AG04450 (cell line): ENCODE measurements at regions not wholly inside any gene's neighbourhood (a gene's known extent, or its start where the extent isn't known, plus 50 kb on each side); places are given as distances from the start of the nearest gene placed in this dataset.

Experiments used
- CTCF ChIA-PET: fragments of 300-600, 350-600 bp; formaldehyde crosslinking; extraction: SDS; loops from one replicate; lab custom pipeline; 2022; ENCODE audit warnings: antibody characterized with exemption, inconsistent platforms; lab: Charles Lee
- POLR2A ChIA-PET: fragments of 350-600 bp; formaldehyde crosslinking; extraction: SDS; loops from one replicate; lab custom pipeline; 2021; ENCODE audit warnings: antibody characterized with exemption, inconsistent platforms; lab: Yijun Ruan, JAX
- DNase-seq: peaks from one replicate; pipeline ENCODE4 v3.0.0-alpha.2; 2011; ENCODE audit warnings: low read depth, low spot score
- H3K27ac ChIP-seq: one replicate; pipeline ENCODE4 v1.5.1; 2012; ENCODE audit warnings: low read depth, low read length, control low read depth
- H3K27me3 ChIP-seq: one replicate; pipeline ENCODE4 v1.6.0; 2012; ENCODE audit warnings: low read length; ENCODE audit not compliant: control insufficient read depth, insufficient read depth
- H3K4me3 ChIP-seq: 2 replicates; pipeline ENCODE4 v1.5.1; 2011; ENCODE audit warnings: mild to moderate bottlenecking, low read depth, low read length, control low read depth
- H3K9me3 ChIP-seq: 2 replicates; pipeline ENCODE4 v1.5.1; 2012; ENCODE audit warnings: low read length; ENCODE audit not compliant: control insufficient read depth, insufficient read depth
- CTCF ChIP-seq: IDR thresholded peaks from 2 replicates; pipeline ENCODE4 v1.5.1; 2011; ENCODE audit warnings: low read depth, low read length, control low read depth, inconsistent platforms

DNA sequence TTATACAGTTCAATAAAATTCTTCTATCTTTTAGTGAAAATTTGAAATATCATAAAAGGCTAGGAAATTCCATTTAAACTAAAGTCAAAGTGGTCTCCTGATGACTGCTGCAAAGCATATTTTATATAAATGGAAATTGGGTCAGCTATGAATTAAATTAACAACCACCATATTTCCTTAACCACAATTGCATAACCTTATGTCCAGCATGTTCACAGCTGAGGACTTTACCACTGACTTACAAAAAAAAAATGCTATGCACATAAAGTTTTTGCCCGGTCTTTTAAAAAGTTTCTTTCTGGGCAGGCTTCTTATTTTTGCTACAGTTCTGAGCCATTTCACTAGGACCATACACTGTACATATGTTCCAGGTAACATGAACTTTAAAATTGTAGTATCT is 208.6 kb upstream of the RGMB start:
- H3K4me3 ChIP-seq, result no peak overlapping the region
- H3K27ac ChIP-seq, result no peak overlapping the region
- DNase-seq, result no peak
- no peaks in the 10 kb centered on the region for H3K9me3 ChIP-seq
- POLR2A ChIA-PET, result no interaction called here
- CTCF ChIA-PET, result interaction anchor here (1.4 kb wide), 1 partner anchor 203 kb away, joined by 8 read pairs; no protein-coding TSS in a partner anchor
- TF ChIP-seq CTCF, result no peak
- no peaks in the 10 kb centered on the region for H3K27me3 ChIP-seq

- ChIA-PET CTCF (interaction anchor here (1.0 kb wide), 1 partner anchor 200 kb away, joined by 6 read pairs; no protein-coding TSS in a partner anchor), POLR2A (no interaction called here)
- Histone ChIP-seq H3K4me3 (no peak overlapping the region), H3K9me3 (no peaks in the 10 kb centered on the region), H3K27me3 (no peaks in the 10 kb centered on the region), H3K27ac (no peak overlapping the region)
- no peak for TF ChIP-seq CTCF
- DNase-seq, result no peak
Observed at GRCh38 chr5:98568336-98568735, 205.1 kb upstream of the RGMB start.

DNA sequence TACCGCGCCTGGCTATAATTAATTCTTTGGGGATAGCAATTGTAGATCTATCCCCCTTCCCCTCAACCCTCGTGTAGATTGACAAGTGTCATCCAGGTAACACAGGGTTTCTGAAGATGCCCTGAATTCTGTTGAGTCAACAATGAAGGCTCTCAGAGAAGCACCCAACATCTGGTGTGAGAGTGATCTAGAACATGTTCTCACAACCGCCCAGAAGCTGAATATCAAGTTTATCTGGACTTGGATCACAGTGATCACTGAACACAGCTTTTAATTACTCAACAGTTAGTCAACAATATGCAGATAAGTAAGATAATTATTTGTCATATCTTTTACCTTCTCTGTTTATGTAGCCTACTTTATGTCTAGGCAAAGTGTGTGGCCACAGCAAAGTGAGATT is 204.2 kb upstream of the RGMB start:
- ChIA-PET CTCF (interaction anchor here (0.7 to 1.0 kb wide), 3 partner anchors 14 to 199 kb away, joined by 3 to 6 read pairs (median 4); no protein-coding TSS in a partner anchor), POLR2A (no interaction called here)
- Histone ChIP-seq H3K4me3 (no peak overlapping the region), H3K27me3 (no peaks in the 10 kb centered on the region), H3K27ac (no peak overlapping the region), H3K9me3 (no peaks in the 10 kb centered on the region)
- no peak for DNase-seq
- no peak for TF ChIP-seq CTCF

- no peaks in the 10 kb centered on the region for H3K27me3 ChIP-seq
- POLR2A ChIA-PET, result no interaction called here
- no peaks in the 10 kb centered on the region for H3K9me3 ChIP-seq
- no peak for TF ChIP-seq CTCF
- CTCF ChIA-PET, result interaction anchor here (0.9 to 1.2 kb wide), 3 partner anchors 9 to 59 kb away, joined by 3 read pairs; no protein-coding TSS in a partner anchor
- no peak overlapping the region for H3K27ac ChIP-seq
- no peak for DNase-seq
- no peak overlapping the region for H3K4me3 ChIP-seq
Observed at GRCh38 chr5:98570010-98570409, 203.5 kb upstream of the RGMB start.

DNA sequence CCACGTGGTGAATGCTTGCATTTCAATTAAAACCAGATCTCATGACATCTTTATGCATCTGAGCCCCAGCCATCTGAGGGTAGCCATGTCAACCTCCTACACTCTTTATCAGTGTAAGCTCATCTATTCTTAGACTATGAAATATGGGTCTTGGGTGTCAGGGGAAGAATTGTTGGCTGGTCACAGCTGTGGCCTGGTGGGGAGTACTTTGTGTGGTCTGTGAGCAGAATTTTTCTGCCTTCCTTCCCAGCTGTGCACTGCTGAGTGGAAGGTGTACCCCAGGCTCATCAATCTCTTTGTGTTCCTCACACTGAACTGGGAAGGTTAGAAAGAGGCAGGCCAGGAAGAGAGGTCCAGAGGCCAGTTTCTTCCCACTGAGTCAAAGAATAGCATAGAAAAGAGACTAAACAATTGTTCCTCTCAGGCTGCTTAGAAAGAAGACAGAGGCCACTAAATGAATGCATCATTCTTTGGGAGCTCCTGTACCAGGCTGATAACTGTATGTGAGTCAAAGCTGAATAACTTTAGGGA is 202.7 kb upstream of the RGMB start:
- TF ChIP-seq CTCF, result no peak
- no peak for DNase-seq
- Histone ChIP-seq H3K9me3 (no peaks in the 10 kb centered on the region), H3K27ac (peak overlapping the region; percentile 25), H3K4me3 (no peak overlapping the region), H3K27me3 (no peaks in the 10 kb centered on the region)
- CTCF ChIA-PET, result interaction anchor here (0.6 to 1.2 kb wide), 4 partner anchors 10 to 198 kb away, joined by 3 to 5 read pairs (median 3); no protein-coding TSS in a partner anchor
- POLR2A ChIA-PET, result interaction anchor here (0.9 kb wide), 1 partner anchor 13 kb away, joined by 3 read pairs; no protein-coding TSS in a partner anchor
